Sigmoid colon (tissue), 4 donors: ENCODE measurements at regions not wholly inside any gene's neighbourhood (a gene's known extent, or its start where the extent isn't known, plus 50 kb on each side); places are given as distances from the start of the nearest gene placed in this dataset.

Experiments
- EP300 ChIP-seq, 4 donors: sonication (generic); formaldehyde crosslinking; IDR thresholded peaks; one replicate each; pipeline ENCODE4 v1.6.1; 2017; ENCODE audit warnings: antibody characterized with exemption in 4 of 4
- POLR2AphosphoS5 ChIP-seq, 4 donors: sonication (generic); formaldehyde crosslinking; IDR thresholded peaks; one replicate each; pipeline ENCODE4 v1.6.1; 2017; ENCODE audit warnings: antibody characterized with exemption in 4 of 4
- TF ChIP-seq, protein P1 (sequence below), 4 experiments: fragments of 450-650 bp in 3 of 4; fragments of 200-600 bp in 1 of 4; IDR thresholded peaks; one replicate each; pipeline ENCODE4 v1.5.1; 2016 to 2019; ENCODE audit warnings: antibody characterized with exemption in 4 of 4, mild to moderate bottlenecking in 3 of 4, moderate library complexity in 2 of 4

DNA sequence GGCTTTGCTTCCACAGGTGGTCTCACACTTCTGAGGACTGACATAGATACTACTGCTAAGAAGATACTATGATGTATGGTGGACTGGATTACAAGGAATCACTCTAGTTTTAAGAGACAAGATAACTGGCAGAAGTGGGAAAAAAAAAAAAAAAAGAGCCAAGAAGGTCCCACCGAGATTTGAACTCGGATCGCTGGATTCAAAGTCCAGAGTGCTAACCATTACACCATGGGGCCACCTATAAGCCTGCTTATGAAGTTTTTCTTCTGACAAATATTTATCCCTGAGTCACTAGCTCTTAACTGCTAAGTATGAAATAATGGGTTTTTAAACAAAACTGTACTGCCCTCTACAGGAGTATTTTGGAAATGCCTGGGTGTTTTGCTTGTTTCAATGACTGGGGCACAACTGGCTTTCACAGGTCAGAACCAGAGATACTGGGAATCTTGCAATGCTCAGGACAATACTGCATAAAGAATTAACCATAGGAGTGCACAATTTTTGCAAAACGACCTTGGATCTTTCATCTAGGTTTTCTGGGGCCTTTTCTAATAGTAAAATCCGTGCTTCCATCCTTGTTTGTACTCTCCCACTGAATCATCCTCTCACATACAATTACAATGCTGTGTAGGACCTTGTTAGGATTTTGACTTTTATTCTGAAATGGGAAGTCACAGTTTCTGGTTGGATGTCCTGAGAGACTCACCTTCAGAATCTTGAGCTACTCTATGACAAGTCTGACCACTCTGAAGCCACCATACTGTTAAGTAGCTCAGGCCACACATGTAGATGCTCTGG, 116.3 kb downstream of the OR2B2 start:
- TF ChIP-seq, protein P1, sequence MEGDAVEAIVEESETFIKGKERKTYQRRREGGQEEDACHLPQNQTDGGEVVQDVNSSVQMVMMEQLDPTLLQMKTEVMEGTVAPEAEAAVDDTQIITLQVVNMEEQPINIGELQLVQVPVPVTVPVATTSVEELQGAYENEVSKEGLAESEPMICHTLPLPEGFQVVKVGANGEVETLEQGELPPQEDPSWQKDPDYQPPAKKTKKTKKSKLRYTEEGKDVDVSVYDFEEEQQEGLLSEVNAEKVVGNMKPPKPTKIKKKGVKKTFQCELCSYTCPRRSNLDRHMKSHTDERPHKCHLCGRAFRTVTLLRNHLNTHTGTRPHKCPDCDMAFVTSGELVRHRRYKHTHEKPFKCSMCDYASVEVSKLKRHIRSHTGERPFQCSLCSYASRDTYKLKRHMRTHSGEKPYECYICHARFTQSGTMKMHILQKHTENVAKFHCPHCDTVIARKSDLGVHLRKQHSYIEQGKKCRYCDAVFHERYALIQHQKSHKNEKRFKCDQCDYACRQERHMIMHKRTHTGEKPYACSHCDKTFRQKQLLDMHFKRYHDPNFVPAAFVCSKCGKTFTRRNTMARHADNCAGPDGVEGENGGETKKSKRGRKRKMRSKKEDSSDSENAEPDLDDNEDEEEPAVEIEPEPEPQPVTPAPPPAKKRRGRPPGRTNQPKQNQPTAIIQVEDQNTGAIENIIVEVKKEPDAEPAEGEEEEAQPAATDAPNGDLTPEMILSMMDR (IDR thresholded peaks at IDR 0.05), result peak; percentile 37 to 83 (median 77)
- TF ChIP-seq EP300 (IDR thresholded peaks at IDR 0.05) (no peak), POLR2AphosphoS5 (IDR thresholded peaks at IDR 0.05) (no peak)
